ENCODE measurements at regions not wholly inside any gene's neighbourhood (a gene's known extent, or its start where the extent isn't known, plus 50 kb on each side); places are given as distances from the start of the nearest gene placed in this dataset.
A peak's percentile ranks its signal among the peaks of the same experiment; 100 is the strongest.

DNA sequence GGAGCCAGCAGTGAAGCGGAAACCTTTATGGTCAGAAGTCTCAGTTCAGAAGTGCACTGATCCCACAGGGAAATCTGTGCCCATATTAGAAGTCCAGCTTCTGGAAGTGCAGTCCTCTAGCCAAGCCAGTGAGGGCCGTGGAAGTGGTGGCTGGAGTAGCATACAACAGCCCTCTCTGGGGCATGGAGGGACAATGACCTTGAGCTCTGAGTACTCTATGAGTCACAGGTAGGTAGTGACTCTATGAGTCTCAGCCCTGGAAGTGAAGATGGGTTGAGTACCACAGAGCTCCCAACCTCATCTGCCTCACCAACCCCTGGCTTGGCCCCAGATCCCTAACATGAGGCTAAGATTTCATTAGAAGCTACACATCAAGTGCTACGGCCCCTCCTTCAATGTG, 205.9 kb upstream of the PPP2R3A start:
- no peak for DNase-seq
- H3K36me3 ChIP-seq (replicated peaks; ENCODE audit: control insufficient read depth, insufficient read depth, low read length): no peaks in the 10 kb centered on the region
- no peak overlapping the region for H3K4me3 ChIP-seq (ENCODE audit: insufficient read depth, low read depth, low read length)
- H3K27me3 ChIP-seq (ENCODE audit: control insufficient read depth, insufficient read depth, low read length): no peaks in the 10 kb centered on the region

- H3K36me3 ChIP-seq (replicated peaks; ENCODE audit: control insufficient read depth, insufficient read depth, low read length): no peaks in the 10 kb centered on the region
- no peak for DNase-seq
- no peak overlapping the region for H3K4me3 ChIP-seq (ENCODE audit: insufficient read depth, low read depth, low read length)
- H3K27me3 ChIP-seq (ENCODE audit: control insufficient read depth, insufficient read depth, low read length): no peaks in the 10 kb centered on the region
Observed at GRCh38 chr3:135760581-135760980, 204.9 kb upstream of the PPP2R3A start.

DNA sequence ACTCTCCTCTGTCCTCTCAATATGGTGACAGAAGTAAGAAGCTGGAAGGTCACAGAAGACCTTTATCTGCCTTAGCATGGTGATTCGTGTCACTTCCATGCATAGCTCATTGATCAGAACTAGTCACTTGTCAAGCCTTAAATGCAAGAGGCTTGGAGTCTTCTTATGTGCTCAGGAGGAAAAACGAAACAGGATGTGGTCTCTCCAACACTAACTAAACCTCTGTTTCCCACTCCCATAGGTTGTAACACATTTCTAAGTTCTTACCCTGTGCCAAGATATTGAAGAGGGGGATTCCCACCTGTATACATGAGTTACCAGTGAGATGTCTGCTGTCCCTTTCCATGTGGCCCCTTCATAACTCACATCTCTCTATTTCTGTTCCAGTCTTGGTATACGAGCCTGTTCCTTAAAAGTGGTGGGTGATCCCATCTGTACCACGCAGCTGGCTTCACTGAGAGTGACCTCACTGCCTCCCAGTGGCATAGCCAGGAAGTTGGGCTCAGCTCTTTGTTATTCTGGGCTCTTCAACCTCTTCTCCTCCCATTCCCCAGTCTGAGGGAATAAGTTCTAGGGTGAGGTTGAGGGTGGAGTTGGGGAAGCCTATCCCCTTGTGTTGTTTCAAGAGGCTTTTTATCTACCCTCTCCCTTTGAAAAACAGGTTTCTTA, 203.2 kb upstream of the PPP2R3A start:
- H3K27me3 ChIP-seq (ENCODE audit: control insufficient read depth, insufficient read depth, low read length): no peaks in the 10 kb centered on the region
- no peak overlapping the region for H3K4me3 ChIP-seq (ENCODE audit: insufficient read depth, low read depth, low read length)
- peak; percentile 37 for DNase-seq
- H3K36me3 ChIP-seq (replicated peaks; ENCODE audit: control insufficient read depth, insufficient read depth, low read length): no peaks in the 10 kb centered on the region

GRCh38 chr3:135766115-135766514, 199.4 kb upstream of the PPP2R3A start:
- H3K27me3 ChIP-seq (ENCODE audit: control insufficient read depth, insufficient read depth, low read length): no peaks in the 10 kb centered on the region
- no peaks in the 10 kb centered on the region for H3K36me3 ChIP-seq (replicated peaks; ENCODE audit: control insufficient read depth, insufficient read depth, low read length)
- no peak for DNase-seq
- no peak overlapping the region for H3K4me3 ChIP-seq (ENCODE audit: insufficient read depth, low read depth, low read length)

GRCh38 chr3:135771760-135772159, 193.8 kb upstream of the PPP2R3A start:
- Histone ChIP-seq H3K36me3 (replicated peaks; ENCODE audit: control insufficient read depth, insufficient read depth, low read length) (no peaks in the 10 kb centered on the region), H3K4me3 (ENCODE audit: insufficient read depth, low read depth, low read length) (no peak overlapping the region), H3K27me3 (ENCODE audit: control insufficient read depth, insufficient read depth, low read length) (no peaks in the 10 kb centered on the region)
- no peak for DNase-seq

DNA sequence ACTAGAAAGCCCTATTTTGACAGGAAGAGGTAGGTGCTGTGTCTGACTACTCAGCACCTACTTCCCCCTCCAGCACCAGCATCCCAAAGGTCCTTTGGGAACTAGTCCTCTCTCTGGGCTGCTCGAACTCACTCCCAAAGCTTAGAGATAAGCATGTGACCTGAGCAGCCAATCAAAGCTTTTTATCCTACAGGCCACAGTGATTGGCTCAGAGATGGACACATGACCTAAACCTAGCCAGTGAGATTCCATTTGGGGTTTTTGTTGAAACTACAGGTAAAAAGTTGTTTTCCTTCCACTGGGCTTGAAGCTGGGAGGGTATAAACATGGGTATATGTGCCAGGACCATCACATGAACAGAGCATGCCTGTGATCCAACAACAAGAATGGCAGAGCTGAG, 186.5 kb upstream of the PPP2R3A start:
- Histone ChIP-seq H3K27me3 (ENCODE audit: control insufficient read depth, insufficient read depth, low read length) (no peaks in the 10 kb centered on the region), H3K4me3 (ENCODE audit: insufficient read depth, low read depth, low read length) (no peak overlapping the region), H3K36me3 (replicated peaks; ENCODE audit: control insufficient read depth, insufficient read depth, low read length) (no peaks in the 10 kb centered on the region)
- DNase-seq: no peak

DNA sequence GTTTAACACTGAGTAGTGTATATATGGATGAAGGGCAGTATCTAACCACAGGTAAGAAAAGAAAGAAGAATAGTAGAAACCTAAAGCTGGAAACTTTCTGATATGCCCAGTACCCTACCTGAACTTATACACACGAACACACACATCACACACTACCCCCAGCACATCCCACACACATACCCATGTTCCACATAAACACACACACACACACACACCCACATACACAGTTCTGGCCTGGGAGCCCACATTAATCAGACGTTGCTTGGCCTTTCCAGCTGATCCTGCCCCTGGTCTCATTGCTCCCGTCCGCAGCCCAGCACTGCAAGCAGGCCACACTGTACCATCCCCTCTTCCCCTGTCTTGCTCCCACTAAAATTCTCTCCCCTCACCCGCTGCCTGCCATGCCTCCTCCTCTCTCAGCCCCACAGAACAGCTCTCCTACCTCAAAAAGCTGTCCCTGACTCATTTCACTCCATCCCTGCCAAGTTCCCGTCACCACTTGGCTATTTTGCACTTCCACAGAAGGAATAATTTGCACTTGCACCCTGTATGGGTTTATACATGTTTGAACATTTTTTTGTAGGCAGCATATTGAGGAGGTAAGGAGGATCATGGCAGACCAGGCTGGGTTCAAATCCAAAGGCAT, 185.8 kb upstream of the PPP2R3A start:
- H3K27me3 ChIP-seq (ENCODE audit: control insufficient read depth, insufficient read depth, low read length): no peaks in the 10 kb centered on the region
- H3K4me3 ChIP-seq (ENCODE audit: insufficient read depth, low read depth, low read length): no peak overlapping the region
- H3K36me3 ChIP-seq (replicated peaks; ENCODE audit: control insufficient read depth, insufficient read depth, low read length): no peaks in the 10 kb centered on the region
- DNase-seq: no peak

DNA sequence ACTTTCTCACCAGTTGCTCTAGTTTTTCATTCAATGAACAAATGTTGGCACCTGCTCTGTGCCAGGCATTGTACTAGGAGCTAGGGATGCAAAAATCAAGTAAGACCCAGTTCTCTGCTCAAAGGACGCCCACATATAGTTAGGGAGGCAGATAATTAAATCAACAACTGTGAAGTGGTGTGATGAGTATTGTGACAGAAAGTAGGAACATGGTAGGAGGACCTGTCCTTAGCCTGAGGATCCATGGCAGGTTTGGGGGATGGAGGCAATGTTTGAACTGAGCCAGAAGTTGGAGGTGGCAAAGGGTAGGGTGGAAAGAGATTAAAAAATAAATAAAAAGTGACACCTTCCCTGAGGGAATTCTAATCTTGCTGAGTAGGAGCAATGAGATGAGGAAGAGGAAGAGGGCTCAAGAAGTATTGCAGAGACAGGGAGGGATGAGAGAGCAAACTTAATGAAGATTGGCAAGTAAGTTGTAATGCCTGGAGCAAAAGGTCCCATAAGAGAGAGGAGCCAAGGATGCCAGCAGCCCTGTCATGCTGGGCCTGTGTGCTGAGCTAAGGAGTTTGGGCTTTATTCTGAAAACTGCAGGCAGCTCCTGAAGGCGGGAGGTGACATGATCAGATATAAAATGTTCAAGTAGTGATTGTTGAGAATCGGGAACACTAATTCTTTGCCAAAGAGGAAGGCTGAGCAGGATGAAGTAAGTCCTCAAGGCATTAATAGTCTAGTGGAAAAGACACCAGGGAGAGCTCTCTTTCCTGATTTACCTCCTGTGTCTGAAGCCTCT, 184.3 kb upstream of the PPP2R3A start:
- H3K4me3 ChIP-seq (ENCODE audit: insufficient read depth, low read depth, low read length): no peak overlapping the region
- no peaks in the 10 kb centered on the region for H3K36me3 ChIP-seq (replicated peaks; ENCODE audit: control insufficient read depth, insufficient read depth, low read length)
- DNase-seq: no peak

DNA sequence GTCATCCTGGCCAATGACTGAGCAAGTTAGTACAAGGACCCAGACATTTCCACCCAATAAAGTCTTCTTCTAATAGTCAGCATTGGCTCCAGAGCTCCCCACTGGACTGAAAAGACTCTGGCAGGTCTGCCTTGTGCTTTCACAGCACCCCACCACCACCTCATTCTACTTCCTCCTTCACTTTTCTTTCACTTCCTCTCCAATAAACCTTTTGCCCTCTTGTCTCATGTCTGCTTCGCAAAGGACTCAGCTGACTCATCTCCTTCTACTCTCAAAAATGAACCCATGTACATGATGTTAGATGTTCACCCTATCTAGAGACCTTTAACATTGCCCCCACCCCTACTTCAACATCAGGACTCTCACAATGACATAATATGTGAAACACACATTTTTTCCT, 181.0 kb upstream of the PPP2R3A start:
- DNase-seq: no peak
- H3K36me3 ChIP-seq (replicated peaks; ENCODE audit: control insufficient read depth, insufficient read depth, low read length): no peaks in the 10 kb centered on the region

More for the DNA sequence above, 184.3 kb upstream of the PPP2R3A start:
- no peaks in the 10 kb centered on the region for H3K27me3 ChIP-seq (ENCODE audit: control insufficient read depth, insufficient read depth, low read length)

GRCh38 chr3:135788146-135788545, 177.4 kb upstream of the PPP2R3A start:
- Histone ChIP-seq H3K27me3 (ENCODE audit: control insufficient read depth, insufficient read depth, low read length) (no peaks in the 10 kb centered on the region), H3K4me3 (ENCODE audit: insufficient read depth, low read depth, low read length) (no peak overlapping the region)
- no peak for DNase-seq

More for the DNA sequence above, 181.0 kb upstream of the PPP2R3A start:
- Histone ChIP-seq H3K27me3 (ENCODE audit: control insufficient read depth, insufficient read depth, low read length) (no peaks in the 10 kb centered on the region), H3K4me3 (ENCODE audit: insufficient read depth, low read depth, low read length) (no peak overlapping the region)

GRCh38 chr3:135788978-135789377, 176.6 kb upstream of the PPP2R3A start:
- no peak for DNase-seq
- Histone ChIP-seq H3K4me3 (ENCODE audit: insufficient read depth, low read depth, low read length) (no peak overlapping the region), H3K27me3 (ENCODE audit: control insufficient read depth, insufficient read depth, low read length) (no peaks in the 10 kb centered on the region), H3K36me3 (replicated peaks; ENCODE audit: control insufficient read depth, insufficient read depth, low read length) (no peaks in the 10 kb centered on the region)

More at GRCh38 chr3:135788146-135788545, 177.4 kb upstream of the PPP2R3A start:
- H3K36me3 ChIP-seq (replicated peaks; ENCODE audit: control insufficient read depth, insufficient read depth, low read length): no peaks in the 10 kb centered on the region

- no peak overlapping the region for H3K4me3 ChIP-seq (ENCODE audit: insufficient read depth, low read depth, low read length)
- DNase-seq: peak; percentile 15
- H3K36me3 ChIP-seq (replicated peaks; ENCODE audit: control insufficient read depth, insufficient read depth, low read length): no peaks in the 10 kb centered on the region
- no peaks in the 10 kb centered on the region for H3K27me3 ChIP-seq (ENCODE audit: control insufficient read depth, insufficient read depth, low read length)
Observed at GRCh38 chr3:135792174-135792573, 173.4 kb upstream of the PPP2R3A start.

GRCh38 chr3:135792858-135793475, 172.6 kb upstream of the PPP2R3A start:
- Histone ChIP-seq H3K36me3 (replicated peaks; ENCODE audit: control insufficient read depth, insufficient read depth, low read length) (no peaks in the 10 kb centered on the region), H3K27me3 (ENCODE audit: control insufficient read depth, insufficient read depth, low read length) (no peaks in the 10 kb centered on the region), H3K4me3 (ENCODE audit: insufficient read depth, low read depth, low read length) (no peak overlapping the region)
- no peak for DNase-seq

DNA sequence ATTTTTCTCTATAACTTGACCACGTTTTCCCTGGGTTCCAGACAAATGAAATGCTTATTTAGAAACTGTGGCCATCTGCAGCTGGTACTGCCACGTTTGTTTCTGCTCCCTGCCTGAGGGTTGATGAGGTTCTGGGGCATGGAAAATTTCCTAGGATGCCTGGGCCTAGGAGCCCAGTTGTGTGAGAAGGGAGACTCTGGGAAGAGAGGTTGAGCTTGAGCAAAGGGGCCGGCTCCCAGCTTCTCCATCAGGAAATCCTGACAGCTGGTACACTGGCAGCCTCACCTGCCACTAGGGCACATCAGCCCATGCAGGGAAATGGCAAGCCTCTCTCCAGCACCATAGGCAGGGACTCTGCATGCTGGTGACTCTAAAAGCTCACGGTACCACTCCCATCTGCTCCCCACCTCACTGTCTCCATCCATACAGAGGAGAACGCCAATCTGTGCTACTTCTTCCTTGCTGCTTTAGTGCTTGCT, 165.4 kb upstream of the PPP2R3A start:
- no peak overlapping the region for H3K4me3 ChIP-seq (ENCODE audit: insufficient read depth, low read depth, low read length)
- H3K36me3 ChIP-seq (replicated peaks; ENCODE audit: control insufficient read depth, insufficient read depth, low read length): no peaks in the 10 kb centered on the region
- no peaks in the 10 kb centered on the region; the same call in 1 of the 2 replicates for H3K27me3 ChIP-seq (ENCODE audit: control insufficient read depth, insufficient read depth, low read length)
- DNase-seq: no peak
